ENCODE measurements at regions not wholly inside any gene's neighbourhood (a gene's known extent, or its start where the extent isn't known, plus 50 kb on each side); places are given as distances from the start of the nearest gene placed in this dataset.

GRCh38 chr6:132964101-132964867, 149.9 kb downstream of the RPS12 start:
- H3K27ac ChIP-seq: peak overlapping the region; percentile 81
- TF ChIP-seq ZFX (IDR thresholded peaks at IDR 0.05; ENCODE audit: borderline replicate concordance) (no peak), CTCF (IDR thresholded peaks at IDR 0.05) (no peak)

- peak overlapping the region; percentile 81 for H3K27ac ChIP-seq
- TF ChIP-seq CTCF (IDR thresholded peaks at IDR 0.05) (no peak; the same call in 1 of the 2 replicates), ZFX (IDR thresholded peaks at IDR 0.05; ENCODE audit: borderline replicate concordance) (no peak)
Observed at GRCh38 chr6:132964868-132965382, 150.6 kb downstream of the RPS12 start.

DNA sequence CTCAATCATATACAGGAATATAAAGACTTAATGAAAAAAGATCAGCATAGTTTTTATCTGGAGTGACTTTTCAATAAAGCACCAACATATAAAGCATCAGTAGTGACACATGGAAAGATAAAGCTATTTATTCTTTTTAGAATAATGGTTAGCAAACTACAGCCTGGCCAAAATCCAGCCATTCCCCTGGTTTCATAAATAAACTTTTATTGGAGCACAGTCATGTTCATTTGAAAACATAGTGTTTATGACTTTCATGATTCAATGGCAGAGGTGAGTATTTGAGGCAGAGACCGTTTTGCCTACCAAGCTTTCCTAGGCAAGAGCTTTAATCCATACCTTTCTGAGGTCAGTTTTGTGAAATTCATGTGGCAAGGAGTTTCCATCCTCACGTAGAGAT, 153.5 kb downstream of the RPS12 start:
- H3K27ac ChIP-seq: peak overlapping the region; percentile 9; the same call in 1 of the 2 replicates
- TF ChIP-seq CTCF (IDR thresholded peaks at IDR 0.05): no peak
- no peak for TF ChIP-seq ZFX (IDR thresholded peaks at IDR 0.05; ENCODE audit: borderline replicate concordance)

DNA sequence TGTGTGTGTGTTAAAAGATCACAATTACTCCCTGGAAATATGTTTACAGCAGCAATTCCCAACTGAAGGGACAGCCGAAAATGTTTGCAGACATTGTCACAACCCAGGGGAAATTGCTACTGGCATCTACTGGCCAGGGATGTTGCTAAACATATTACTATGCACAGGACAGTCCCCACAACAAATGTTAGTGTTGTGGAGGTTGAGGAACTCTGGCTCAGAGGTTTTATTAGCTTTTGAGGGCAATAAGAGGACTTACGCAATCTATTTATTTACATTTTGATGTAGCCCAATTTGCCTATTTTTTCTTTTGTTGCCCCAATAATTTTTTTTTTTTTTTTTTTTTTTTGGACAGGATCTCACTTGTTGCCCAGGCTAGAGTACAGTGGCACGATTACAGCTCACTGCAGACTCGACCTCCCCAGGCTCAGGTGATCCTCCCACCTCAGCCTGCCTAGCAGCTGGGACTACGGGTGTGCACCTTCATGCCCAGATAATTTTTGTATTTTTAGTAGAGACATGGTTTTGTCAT, 154.1 kb downstream of the RPS12 start:
- H3K27ac ChIP-seq: peak overlapping the region; percentile 9; the same call in 1 of the 2 replicates
- TF ChIP-seq ZFX (IDR thresholded peaks at IDR 0.05; ENCODE audit: borderline replicate concordance) (no peak), CTCF (IDR thresholded peaks at IDR 0.05) (no peak)

GRCh38 chr6:132969196-132969595, 154.8 kb downstream of the RPS12 start:
- H3K27ac ChIP-seq: no peak overlapping the region
- TF ChIP-seq CTCF (IDR thresholded peaks at IDR 0.05) (no peak), ZFX (IDR thresholded peaks at IDR 0.05; ENCODE audit: borderline replicate concordance) (no peak)

GRCh38 chr6:132971676-132972075, 157.3 kb downstream of the RPS12 start:
- TF ChIP-seq ZFX (IDR thresholded peaks at IDR 0.05; ENCODE audit: borderline replicate concordance) (no peak), CTCF (IDR thresholded peaks at IDR 0.05) (no peak)
- no peak overlapping the region for H3K27ac ChIP-seq

DNA sequence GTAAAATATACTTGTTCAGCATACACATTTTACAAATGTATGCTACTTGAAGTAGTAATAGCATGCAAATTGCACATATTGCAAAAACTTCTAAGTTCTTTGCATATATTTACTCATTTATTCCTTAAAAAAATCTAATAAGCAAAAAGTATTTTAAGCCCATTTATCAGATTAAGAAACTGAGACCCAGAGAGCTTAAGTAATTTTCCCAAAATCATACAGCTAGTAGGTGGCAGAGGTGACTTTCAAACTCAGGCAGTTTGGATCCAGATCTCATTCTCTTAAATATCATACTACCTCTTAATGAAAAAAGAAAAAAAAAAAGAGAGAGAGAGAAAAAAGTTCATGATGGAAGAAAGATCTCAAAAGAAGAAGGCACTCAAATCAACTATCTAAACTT, 157.9 kb downstream of the RPS12 start:
- TF ChIP-seq ZFX (IDR thresholded peaks at IDR 0.05; ENCODE audit: borderline replicate concordance): no peak
- TF ChIP-seq CTCF (IDR thresholded peaks at IDR 0.05): no peak
- no peak overlapping the region for H3K27ac ChIP-seq

All from 22Rv1 (cell line).